Esophagus muscularis mucosa (tissue), 4 donors: ENCODE measurements at regions not wholly inside any gene's neighbourhood (a gene's known extent, or its start where the extent isn't known, plus 50 kb on each side); places are given as distances from the start of the nearest gene placed in this dataset.

Experiments
- DNase-seq: peaks from one replicate; pipeline ENCODE4 v3.0.0-alpha.2; 2017; ENCODE audit errors: extremely low spot score
- H3K27ac ChIP-seq, 4 donors: fragments of 200-600 bp; sonication (generic); replicated peaks in 1 of 4; 1 replicate in 3 of 4; 2 replicates in 1 of 4; pipeline ENCODE4 v1.5.1; 2016 to 2019; ENCODE audit warnings: mild to moderate bottlenecking in 1 of 4
- H3K27me3 ChIP-seq, 4 donors: fragments of 200-600 bp; sonication (generic); one replicate each; pipeline versions ENCODE4 v1.5.1 to v1.6.0; 2016 to 2019
- H3K36me3 ChIP-seq, 4 donors: fragments of 200-600 bp; sonication (generic); one replicate each; pipeline ENCODE4 v1.5.1; 2016 to 2019
- H3K4me1 ChIP-seq, 4 donors: fragments of 200-600 bp; sonication (generic); one replicate each; pipeline ENCODE4 v1.5.1; 2016 to 2019
- H3K4me3 ChIP-seq, 4 donors: fragments of 200-600 bp; sonication (generic); 1 replicate in 2 of 4; 2 replicates in 2 of 4; pipeline ENCODE4 v1.5.1; 2016 to 2019; ENCODE audit warnings: mild to moderate bottlenecking in 4 of 4, moderate library complexity in 1 of 4
- H3K9me3 ChIP-seq, 4 donors: fragments of 200-600 bp; sonication (generic); 1 replicate in 3 of 4; 2 replicates in 1 of 4; pipeline ENCODE4 v1.5.1; 2016 to 2019
- EP300 ChIP-seq: sonication (generic); formaldehyde crosslinking; IDR thresholded peaks from one replicate; pipeline ENCODE4 v1.6.1; 2017; ENCODE audit warnings: antibody characterized with exemption
- POLR2A ChIP-seq: fragments of 450-650 bp; IDR thresholded peaks from one replicate; pipeline ENCODE4 v1.6.1; 2017; ENCODE audit warnings: antibody characterized with exemption, moderate library complexity, mild to moderate bottlenecking, low read depth
- POLR2AphosphoS5 ChIP-seq, 2 donors: sonication (generic); formaldehyde crosslinking; IDR thresholded peaks; one replicate each; pipeline ENCODE4 v1.6.1; 2017; ENCODE audit warnings: antibody characterized with exemption in 2 of 2
- WGBS: methylation state at CpG from one replicate; pipeline ENCODE4 v1.1.5; 2018; 5-methylcytosine and 5-hydroxymethylcytosine counted together
- intact Hi-C: fragments of 100-400 bp; cut with DNase I; formaldehyde crosslinking; loops from one replicate; pipeline ENCODE4 v1.15.1; 2023
- TF ChIP-seq, protein P1 (sequence below), 3 experiments: fragments of 200-600 bp in 2 of 3; fragments of 450-650 bp in 1 of 3; sonication (generic) in 2 of 3; IDR thresholded peaks; one replicate each; pipeline ENCODE4 v1.5.1; 2017 to 2019; ENCODE audit warnings: antibody characterized with exemption in 3 of 3, mild to moderate bottlenecking in 2 of 3, moderate library complexity in 1 of 3

DNA sequence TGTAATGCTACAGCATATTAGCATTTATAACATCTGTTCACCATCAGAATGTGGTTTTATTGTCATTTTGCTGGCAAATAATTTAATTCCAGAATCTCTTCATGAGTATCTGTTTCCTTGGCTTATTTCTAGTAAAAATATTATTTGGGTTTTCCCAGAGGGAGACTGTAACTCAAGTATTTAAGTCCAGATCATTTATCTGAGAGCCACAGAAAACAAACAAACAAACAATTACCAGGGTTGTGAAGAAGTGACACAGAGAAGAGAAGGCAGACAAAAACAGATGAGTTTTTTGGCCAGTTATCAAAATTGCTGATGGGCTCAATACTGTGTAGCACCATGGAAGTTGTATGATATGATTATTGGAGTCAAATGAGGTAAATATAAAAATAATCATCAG, 515.1 kb downstream of the TECRL start:
- H3K36me3 ChIP-seq: no peaks in the 10 kb centered on the region
- no peaks in the 10 kb centered on the region for H3K9me3 ChIP-seq
- TF ChIP-seq POLR2AphosphoS5 (IDR thresholded peaks at IDR 0.05) (no peak), POLR2A (no peak), EP300 (no peak)
- TF ChIP-seq, protein P1, sequence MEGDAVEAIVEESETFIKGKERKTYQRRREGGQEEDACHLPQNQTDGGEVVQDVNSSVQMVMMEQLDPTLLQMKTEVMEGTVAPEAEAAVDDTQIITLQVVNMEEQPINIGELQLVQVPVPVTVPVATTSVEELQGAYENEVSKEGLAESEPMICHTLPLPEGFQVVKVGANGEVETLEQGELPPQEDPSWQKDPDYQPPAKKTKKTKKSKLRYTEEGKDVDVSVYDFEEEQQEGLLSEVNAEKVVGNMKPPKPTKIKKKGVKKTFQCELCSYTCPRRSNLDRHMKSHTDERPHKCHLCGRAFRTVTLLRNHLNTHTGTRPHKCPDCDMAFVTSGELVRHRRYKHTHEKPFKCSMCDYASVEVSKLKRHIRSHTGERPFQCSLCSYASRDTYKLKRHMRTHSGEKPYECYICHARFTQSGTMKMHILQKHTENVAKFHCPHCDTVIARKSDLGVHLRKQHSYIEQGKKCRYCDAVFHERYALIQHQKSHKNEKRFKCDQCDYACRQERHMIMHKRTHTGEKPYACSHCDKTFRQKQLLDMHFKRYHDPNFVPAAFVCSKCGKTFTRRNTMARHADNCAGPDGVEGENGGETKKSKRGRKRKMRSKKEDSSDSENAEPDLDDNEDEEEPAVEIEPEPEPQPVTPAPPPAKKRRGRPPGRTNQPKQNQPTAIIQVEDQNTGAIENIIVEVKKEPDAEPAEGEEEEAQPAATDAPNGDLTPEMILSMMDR (IDR thresholded peaks at IDR 0.05): no peak
- no peak overlapping the region for H3K27ac ChIP-seq
- intact Hi-C loops: no loop called here
- no peaks in the 10 kb centered on the region for H3K27me3 ChIP-seq
- H3K4me3 ChIP-seq: no peak overlapping the region
- no peak for DNase-seq
- no peaks in the 10 kb centered on the region for H3K4me1 ChIP-seq

DNA sequence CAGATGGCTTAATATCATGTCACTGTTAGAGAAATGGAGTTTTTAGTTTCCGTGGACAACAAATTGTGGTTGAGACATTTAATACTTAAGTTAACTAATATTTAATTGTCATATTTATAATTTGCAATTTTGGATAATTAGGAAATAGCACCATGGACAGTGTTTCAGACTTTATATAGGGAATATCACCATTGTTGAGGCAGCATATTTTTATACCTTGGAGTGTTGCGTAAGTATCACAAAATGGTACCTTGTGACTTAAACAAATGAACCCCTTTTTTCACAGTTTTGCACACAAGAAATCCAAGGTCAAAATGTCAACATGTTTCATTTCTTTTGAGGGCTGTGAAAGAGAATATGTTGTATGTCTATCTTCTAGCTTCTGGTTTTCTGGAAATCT, 539.9 kb downstream of the TECRL start:
- H3K4me3 ChIP-seq: no peak overlapping the region
- H3K27ac ChIP-seq: no peak overlapping the region
- H3K27me3 ChIP-seq: no peaks in the 10 kb centered on the region
- no peak for TF ChIP-seq POLR2AphosphoS5 (IDR thresholded peaks at IDR 0.05)
- no peak for TF ChIP-seq POLR2A
- TF ChIP-seq EP300: no peak
- TF ChIP-seq, protein P1 (IDR thresholded peaks at IDR 0.05): no peak
- intact Hi-C loops: no loop called here
- no peaks in the 10 kb centered on the region for H3K4me1 ChIP-seq
- no peaks in the 10 kb centered on the region for H3K9me3 ChIP-seq
- DNase-seq: no peak
- WGBS: 100% methylated on average over 2 of the region's 2 CpGs
- no peaks in the 10 kb centered on the region for H3K36me3 ChIP-seq

DNA sequence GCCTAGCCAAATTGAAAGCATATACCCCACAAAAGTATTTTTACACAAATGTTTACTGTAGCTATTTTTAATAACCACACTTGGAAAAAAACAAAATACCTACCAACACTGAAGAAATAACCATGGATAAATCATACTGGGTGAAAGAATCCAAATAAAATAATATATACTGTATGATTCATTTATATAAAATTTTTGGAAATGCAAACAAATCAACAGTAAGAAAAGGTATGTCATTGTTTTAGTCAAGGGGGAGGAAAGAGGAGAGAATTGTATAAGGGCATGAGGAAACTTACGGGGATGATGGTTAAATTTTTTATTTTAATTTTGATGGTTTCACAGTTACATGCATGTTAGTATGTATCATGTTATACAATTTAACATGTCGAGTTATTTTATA, 557.8 kb downstream of the TECRL start:
- Histone ChIP-seq H3K4me1 (no peaks in the 10 kb centered on the region), H3K9me3 (no peaks in the 10 kb centered on the region), H3K4me3 (no peak overlapping the region), H3K36me3 (no peaks in the 10 kb centered on the region), H3K27me3 (no peaks in the 10 kb centered on the region), H3K27ac (no peak overlapping the region)
- TF ChIP-seq POLR2AphosphoS5 (IDR thresholded peaks at IDR 0.05) (no peak), EP300 (no peak), POLR2A (no peak)
- TF ChIP-seq, protein P1 (IDR thresholded peaks at IDR 0.05): no peak
- intact Hi-C loops: no loop called here
- WGBS: 89% methylated on average over 2 of the region's 2 CpGs
- no peak for DNase-seq

DNA sequence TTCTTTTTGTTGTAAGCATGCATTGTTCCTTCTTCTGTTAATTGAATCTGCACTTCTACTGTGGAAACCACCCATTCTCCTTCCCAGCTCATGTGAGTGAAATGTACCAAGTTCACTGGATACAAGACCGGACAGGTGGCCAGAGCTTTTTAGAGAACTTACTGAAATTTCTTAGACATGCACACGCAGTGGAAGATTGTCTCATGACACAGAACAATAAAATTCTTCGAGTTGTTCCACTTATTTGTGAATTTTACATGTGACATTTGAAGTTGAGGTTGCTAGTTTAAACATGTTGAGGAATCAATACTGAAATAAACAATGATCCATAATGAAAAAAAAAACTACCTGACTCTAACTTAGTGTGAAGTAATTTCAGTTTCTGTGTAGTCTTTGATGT, 568.0 kb downstream of the TECRL start:
- DNase-seq: no peak
- H3K27ac ChIP-seq: no peak overlapping the region
- WGBS: 73% methylated on average over 3 of the region's 3 CpGs
- H3K27me3 ChIP-seq: no peaks in the 10 kb centered on the region
- H3K9me3 ChIP-seq: no peaks in the 10 kb centered on the region
- TF ChIP-seq EP300 (no peak), POLR2AphosphoS5 (IDR thresholded peaks at IDR 0.05) (no peak), POLR2A (no peak)
- TF ChIP-seq, protein P1 (IDR thresholded peaks at IDR 0.05): no peak
- no peaks in the 10 kb centered on the region for H3K36me3 ChIP-seq
- intact Hi-C loops: no loop called here
- no peaks in the 10 kb centered on the region for H3K4me1 ChIP-seq
- no peak overlapping the region for H3K4me3 ChIP-seq

DNA sequence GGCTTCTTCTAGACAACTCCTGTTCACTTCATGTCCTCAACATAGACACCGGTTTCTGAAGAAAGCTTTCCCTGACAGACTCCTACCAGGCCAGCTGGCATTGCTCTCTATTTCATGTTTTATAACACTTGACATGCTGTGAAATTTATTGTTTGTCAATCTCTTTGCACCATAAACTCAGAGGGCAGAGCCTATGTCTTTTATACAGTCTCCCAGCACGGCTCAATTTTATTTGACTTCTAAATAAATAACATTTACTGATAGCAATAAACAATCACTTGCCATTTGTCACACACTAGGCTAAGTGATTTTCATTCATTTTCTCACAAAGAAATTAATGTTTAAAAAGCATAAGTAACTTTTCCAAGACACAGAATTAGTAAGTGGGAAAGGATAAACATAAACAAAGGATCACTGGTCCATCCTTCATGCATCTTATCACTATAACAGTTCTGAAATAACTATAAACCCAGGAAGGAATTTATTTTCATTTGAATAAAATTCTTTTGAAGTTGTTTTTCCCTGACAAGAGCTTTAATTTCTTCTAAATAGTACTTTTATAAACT, 577.6 kb downstream of the TECRL start:
- no peak overlapping the region for H3K27ac ChIP-seq
- TF ChIP-seq, protein P1 (IDR thresholded peaks at IDR 0.05): no peak
- TF ChIP-seq EP300 (no peak), POLR2AphosphoS5 (IDR thresholded peaks at IDR 0.05) (no peak), POLR2A (no peak)
- intact Hi-C loops: no loop called here

More for the DNA sequence above, 577.6 kb downstream of the TECRL start:
- H3K4me3 ChIP-seq: no peak overlapping the region
- H3K27me3 ChIP-seq: no peaks in the 10 kb centered on the region
- no peaks in the 10 kb centered on the region for H3K36me3 ChIP-seq
- no peaks in the 10 kb centered on the region for H3K4me1 ChIP-seq
- DNase-seq: no peak
- H3K9me3 ChIP-seq: no peaks in the 10 kb centered on the region
- 36% methylated on average over 2 of the region's 2 CpGs for WGBS
